NCI-H510A treated with DMSO at 0.1 percent for 48 hours (cell line): ENCODE measurements at regions not wholly inside any gene's neighbourhood (a gene's known extent, or its start where the extent isn't known, plus 50 kb on each side); places are given as distances from the start of the nearest gene placed in this dataset.

Source experiments
- DNase-seq: peaks from one replicate; lab custom pipeline; 2025; lab: John Stamatoyannopoulos, UW

DNA sequence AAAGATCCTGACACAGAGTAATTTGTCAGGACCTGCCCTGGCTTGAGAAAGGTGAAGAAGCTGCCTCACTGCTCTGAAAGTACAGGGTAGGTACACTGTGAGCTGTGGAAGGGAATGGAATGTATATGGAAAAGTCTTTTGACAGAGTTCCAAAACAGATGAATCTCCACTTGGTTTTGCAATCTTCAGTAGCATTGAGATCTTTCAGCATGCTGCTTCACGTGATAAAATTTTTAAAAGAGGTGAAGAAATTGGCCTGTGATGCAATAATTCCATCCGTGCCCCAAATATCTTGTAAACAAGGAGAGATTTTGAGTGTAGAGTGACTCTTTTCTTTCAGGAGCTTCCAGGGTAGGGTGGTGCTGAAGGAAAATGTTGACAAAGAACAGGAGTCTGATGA lies 123.1 kb downstream of the OSR1 start:
- no peak for DNase-seq

DNA sequence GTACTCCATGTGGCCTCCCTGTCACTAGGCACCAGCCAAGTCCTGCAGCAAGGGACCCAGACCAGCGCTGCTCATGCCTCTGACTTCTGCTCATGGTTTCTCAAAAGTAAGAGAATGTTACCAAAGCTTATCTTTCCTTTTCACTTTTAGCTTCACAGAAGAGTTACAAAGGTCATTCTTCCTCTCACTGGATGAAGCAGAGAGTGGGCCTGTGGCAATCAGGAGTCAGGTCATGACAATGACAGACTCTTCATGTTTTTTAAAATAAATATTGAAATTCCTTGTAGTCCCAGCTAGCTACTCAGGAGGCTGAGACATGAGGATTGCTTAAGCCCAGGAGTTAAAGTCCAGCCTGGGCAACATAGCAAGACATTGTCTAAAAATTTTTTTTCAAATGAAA lies 126.1 kb downstream of the OSR1 start:
- DNase-seq = no peak

DNA sequence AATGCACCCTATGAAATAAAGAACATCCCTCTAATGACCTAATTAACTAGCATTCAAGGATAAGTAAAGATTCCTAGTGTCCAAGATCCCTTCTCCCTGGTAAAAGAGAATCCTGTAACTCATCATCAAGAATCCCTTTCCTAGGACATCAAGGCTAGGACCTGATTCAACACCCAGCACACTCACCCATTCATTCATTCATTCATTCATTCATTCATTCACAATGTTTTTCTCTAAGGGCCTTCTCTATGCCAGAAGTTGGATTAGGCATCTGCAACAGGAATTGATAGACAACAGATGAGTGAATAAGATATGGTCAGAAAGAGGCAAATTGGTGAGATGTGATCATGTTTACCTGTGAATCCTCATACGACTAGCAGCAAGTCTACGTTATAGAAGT lies 126.8 kb downstream of the OSR1 start:
- DNase-seq = no peak

DNA sequence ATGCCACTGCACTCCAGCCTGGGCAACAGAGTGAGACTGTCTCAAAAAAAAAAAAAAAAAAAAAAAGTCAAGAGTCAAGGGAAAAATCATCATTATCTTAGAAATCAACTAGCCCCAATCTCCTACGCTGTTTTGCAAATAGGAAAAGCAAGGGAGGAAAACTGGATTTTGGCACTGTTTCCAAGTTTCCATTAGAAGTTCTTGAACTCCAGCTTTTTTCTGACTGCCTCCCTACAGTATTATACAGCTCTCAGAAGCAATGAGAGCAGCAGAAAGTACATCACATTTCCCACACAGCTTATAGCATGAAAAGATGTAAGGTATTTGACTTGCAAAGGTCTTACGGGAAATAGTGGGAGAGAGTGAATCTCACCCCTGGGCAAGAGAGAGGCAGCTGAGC lies 127.8 kb downstream of the OSR1 start:
- no peak for DNase-seq

DNA sequence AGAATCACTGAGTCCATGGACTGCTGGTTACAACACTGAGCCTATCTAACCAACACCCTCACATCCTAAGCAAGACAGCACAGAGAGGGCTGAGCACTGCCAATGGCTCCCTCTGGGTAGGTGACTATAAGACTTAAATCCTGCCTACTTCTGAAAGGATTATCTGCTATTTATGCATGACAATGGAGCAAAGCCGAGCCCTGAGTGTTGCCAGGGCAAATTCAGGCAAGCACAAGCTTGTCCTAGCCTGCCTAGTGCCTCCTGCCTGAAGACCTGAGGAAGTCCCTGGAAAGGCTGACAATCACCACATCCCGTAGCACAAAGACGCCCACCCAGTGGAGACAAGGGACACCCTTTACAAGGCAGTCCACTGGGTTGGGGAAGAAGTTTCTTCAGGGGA lies 129.7 kb downstream of the OSR1 start:
- peak; percentile 48 for DNase-seq

DNA sequence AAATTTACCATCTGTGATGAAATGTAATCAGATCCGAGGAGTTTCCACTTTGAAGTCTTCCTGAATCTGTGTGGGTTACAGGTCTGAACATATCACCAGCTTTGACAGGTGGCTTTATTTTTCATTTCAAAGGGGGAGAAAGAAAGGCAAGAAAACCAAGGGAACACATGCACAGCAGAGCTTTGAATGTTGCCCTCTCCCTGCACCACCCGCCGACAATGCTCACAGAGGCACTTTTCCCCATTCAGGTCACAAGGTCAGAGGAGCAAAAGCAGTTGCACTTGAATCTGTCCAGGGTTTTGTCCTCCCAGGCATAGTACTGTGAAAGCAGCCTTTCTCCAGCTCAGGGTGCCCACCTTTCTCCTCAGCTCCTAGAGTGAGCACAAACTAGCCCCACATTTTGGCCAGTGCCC lies 130.2 kb downstream of the OSR1 start:
- peak; percentile 49 for DNase-seq

- no peak for DNase-seq
These were observed 131.6 kb downstream of the OSR1 start for GRCh38 chr2:19226871-19227270.

DNA sequence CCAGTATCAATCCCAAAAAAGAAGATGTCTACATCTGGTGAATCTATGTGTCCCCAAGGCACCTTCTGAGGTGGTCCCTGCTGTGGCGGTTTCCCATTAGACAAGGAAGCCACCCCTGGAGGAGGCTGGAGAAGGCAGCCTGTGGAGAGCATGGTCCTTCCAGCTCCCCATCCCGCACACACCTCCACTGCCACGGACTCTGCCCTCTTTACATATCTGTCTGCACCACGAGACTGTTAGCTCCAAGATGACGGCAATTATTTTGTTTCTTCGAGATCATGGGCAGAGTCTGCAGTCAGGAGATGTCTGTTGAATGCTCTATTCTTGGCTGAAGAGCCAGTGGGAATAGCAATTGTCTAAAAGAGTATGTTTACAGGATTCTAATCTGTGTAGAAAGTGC lies 132.0 kb downstream of the OSR1 start:
- no peak for DNase-seq

GRCh38 chr2:19225931-19226330 lies 132.5 kb downstream of the OSR1 start:
- DNase-seq = no peak

DNA sequence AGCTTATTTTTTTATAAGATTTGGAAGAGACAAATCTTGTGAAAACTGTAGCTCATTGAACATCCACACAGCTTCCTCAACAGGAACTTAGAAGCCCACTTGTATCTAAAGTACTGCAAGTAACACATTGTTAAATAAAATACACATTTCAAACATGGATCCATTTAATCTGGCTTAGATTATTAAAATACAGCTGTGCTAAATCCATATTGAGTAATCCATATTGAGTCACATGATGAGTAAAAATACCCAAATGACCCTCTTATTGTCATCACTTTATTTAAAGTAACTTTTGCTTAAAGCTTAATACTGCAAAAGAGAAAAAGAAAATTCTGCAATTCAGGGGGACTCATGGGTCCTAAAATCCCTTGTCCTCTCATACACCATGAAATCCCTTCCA lies 133.3 kb downstream of the OSR1 start:
- DNase-seq = no peak

DNA sequence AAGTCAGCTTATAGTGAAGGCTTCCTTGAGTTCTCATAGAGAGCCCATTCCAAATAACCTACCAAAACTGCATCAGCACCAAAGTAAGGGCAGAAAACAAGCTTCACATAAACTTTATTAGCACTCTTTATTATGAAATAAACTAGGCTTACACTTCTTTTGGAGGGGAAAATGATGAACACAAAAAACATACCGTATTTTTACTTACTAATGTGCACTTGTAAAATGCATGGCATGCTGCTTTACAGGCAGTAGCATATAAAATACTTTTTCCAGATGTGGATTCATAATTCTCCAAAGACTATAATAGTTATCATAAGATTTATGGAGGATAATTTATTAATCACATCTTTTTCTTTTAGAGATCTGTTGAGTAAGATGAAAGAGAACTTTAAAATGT lies 133.9 kb downstream of the OSR1 start:
- no peak for DNase-seq

- DNase-seq = no peak
These were observed 134.4 kb downstream of the OSR1 start for GRCh38 chr2:19224011-19224410.

GRCh38 chr2:19219060-19219459 lies 139.4 kb downstream of the OSR1 start:
- no peak for DNase-seq

GRCh38 chr2:19218166-19218565 lies 140.3 kb downstream of the OSR1 start:
- no peak for DNase-seq

- no peak for DNase-seq
These were observed 141.5 kb downstream of the OSR1 start for GRCh38 chr2:19216676-19217602.

- DNase-seq = no peak
These were observed 142.2 kb downstream of the OSR1 start for GRCh38 chr2:19216238-19216637.

GRCh38 chr2:19214682-19215391 lies 143.6 kb downstream of the OSR1 start:
- DNase-seq = no peak

DNA sequence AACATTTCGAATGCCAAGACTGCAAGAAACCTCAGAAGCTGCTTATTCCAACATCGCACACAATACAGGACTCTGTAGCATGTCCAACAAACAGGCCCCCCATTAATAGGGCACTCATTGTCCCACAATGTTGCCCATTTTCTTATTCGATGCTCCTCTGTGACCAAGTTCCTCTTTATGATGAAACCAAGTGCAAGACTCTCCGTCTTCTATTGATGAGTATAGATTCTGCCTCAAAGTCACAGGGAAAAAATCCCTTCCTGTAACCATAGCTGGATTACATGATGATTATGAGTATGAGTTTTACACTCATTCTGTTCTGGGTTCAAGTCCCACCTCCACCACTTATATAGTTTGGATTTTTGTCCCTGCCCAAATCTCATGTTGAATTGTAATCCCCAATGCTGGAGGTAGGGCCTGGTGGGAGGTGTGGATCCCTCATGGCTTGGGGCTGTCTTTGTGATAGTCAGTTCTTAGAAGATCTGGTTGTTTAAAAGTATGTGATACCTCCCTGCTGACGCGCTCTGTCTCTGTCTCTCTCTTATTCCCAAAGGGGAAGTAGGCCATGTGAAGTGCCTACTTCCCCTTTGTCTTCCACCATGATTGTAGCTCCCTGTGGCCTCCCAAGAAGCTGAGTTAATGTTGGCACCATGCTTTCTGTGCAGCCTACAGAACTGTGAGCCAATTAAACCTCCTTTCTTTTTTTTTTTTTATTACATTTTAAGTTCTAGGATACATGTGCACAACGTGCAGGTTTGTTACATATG lies 148.7 kb downstream of the OSR1 start:
- DNase-seq = no peak

DNA sequence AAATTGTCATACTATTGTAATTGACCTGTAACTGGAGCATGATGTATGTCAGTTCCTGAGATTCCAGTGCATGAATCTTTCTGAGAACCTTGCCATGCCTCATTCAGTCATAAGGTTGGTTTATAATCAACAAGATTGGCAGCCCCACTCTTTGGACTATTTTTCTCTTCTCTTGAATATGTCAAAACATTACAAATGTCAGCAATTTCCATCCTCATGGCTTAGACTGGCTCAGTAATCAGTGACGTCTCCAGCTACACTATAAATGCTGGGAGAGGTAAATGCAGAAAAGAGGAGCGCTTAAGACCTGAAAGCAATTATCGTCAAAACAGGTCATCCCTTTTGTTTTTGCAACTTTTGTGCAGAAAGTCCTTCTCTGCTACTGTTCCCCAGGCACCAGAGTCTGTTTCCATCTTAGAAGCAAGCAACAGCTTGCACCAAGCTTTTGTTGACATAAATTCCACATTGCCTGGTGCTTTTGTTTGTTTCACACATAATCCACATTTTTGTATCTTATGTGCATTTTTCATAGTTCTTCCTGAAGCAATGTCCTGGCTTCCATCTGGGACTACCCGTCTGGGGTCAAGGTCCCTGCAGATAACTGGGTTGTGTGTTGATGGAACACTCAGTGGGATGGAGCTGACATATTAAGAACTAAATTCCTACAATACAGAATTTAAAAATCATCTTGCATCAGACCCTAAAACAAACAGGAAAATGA lies 149.8 kb downstream of the OSR1 start:
- no peak for DNase-seq

- DNase-seq = no peak
These were observed 151.0 kb downstream of the OSR1 start for GRCh38 chr2:19207452-19207851.

- no peak for DNase-seq
These were observed 152.4 kb downstream of the OSR1 start for GRCh38 chr2:19205983-19206533.

- no peak for DNase-seq
These were observed 154.6 kb downstream of the OSR1 start for GRCh38 chr2:19203866-19204265.
